ENCODE measurements at regions not wholly inside any gene's neighbourhood (a gene's known extent, or its start where the extent isn't known, plus 50 kb on each side); places are given as distances from the start of the nearest gene placed in this dataset.

- POLR2A ChIA-PET = no interaction called here
- H3K4me1 ChIP-seq (ENCODE audit: insufficient read depth, low read length) = no peaks in the 10 kb centered on the region
- H3K27ac ChIP-seq (ENCODE audit: low read depth in 1 of 2, low read length in 2 of 2) = no peak overlapping the region
- intact Hi-C loops (cut with DNase I, micrococcal nuclease) = no loop called here
- Mint-ChIP-seq H3K27ac (no peak overlapping the region), H3K27me3 (peaks cover 5% of the 10 kb centered on the region), H3K9me3 (no peaks in the 10 kb centered on the region), H3K4me3 (no peak overlapping the region), H3K36me3 (ENCODE audit: low read depth) (no peaks in the 10 kb centered on the region), H3K4me1 (ENCODE audit: low read depth) (no peaks in the 10 kb centered on the region)
- H3K27me3 ChIP-seq (ENCODE audit: control insufficient read depth in 1 of 2, insufficient read depth in 2 of 2, low read length in 2 of 2) = no peaks in the 10 kb centered on the region
- no peaks in the 10 kb centered on the region for H3K36me3 ChIP-seq (ENCODE audit: insufficient read depth, low read length)
- no peaks in the 10 kb centered on the region for H3K9me3 ChIP-seq (ENCODE audit: control insufficient read depth in 1 of 2, insufficient read depth in 1 of 2, low read length in 2 of 2)
- TF ChIP-seq CTCF (IDR thresholded peaks at IDR 0.05) = no peak
- no peak for DNase-seq
- H3K4me3 ChIP-seq (ENCODE audit: low read length) = no peak overlapping the region
- ATAC-seq (ENCODE audit: poor library complexity) = no peak
- CTCF ChIA-PET = no interaction called here
These were observed 569.8 kb downstream of the LMO4 start for GRCh38 chr1:87898431-87898830.

GRCh38 chr1:87899017-87899416, 570.3 kb downstream of the LMO4 start:
- Histone ChIP-seq H3K9me3 (ENCODE audit: control insufficient read depth in 1 of 2, insufficient read depth in 1 of 2, low read length in 2 of 2) (no peaks in the 10 kb centered on the region), H3K27ac (ENCODE audit: low read depth in 1 of 2, low read length in 2 of 2) (no peak overlapping the region), H3K27me3 (ENCODE audit: control insufficient read depth in 1 of 2, insufficient read depth in 2 of 2, low read length in 2 of 2) (no peaks in the 10 kb centered on the region), H3K36me3 (ENCODE audit: insufficient read depth, low read length) (no peaks in the 10 kb centered on the region), H3K4me3 (ENCODE audit: low read length) (no peak overlapping the region), H3K4me1 (ENCODE audit: insufficient read depth, low read length) (no peaks in the 10 kb centered on the region)
- ChIA-PET CTCF (no interaction called here), POLR2A (no interaction called here)
- DNase-seq = no peak
- ATAC-seq (ENCODE audit: poor library complexity) = no peak
- intact Hi-C loops (cut with DNase I, micrococcal nuclease) = no loop called here
- Mint-ChIP-seq H3K4me3 (no peak overlapping the region), H3K9me3 (no peaks in the 10 kb centered on the region), H3K27me3 (peaks cover 5% of the 10 kb centered on the region), H3K27ac (no peak overlapping the region), H3K4me1 (ENCODE audit: low read depth) (no peaks in the 10 kb centered on the region), H3K36me3 (ENCODE audit: low read depth) (no peaks in the 10 kb centered on the region)
- TF ChIP-seq CTCF (IDR thresholded peaks at IDR 0.05) = no peak

GRCh38 chr1:87899746-87900145, 571.1 kb downstream of the LMO4 start:
- Mint-ChIP-seq H3K36me3 (ENCODE audit: low read depth) (no peaks in the 10 kb centered on the region), H3K4me1 (ENCODE audit: low read depth) (no peaks in the 10 kb centered on the region), H3K4me3 (no peak overlapping the region), H3K27ac (no peak overlapping the region), H3K9me3 (no peaks in the 10 kb centered on the region), H3K27me3 (peaks cover 5% of the 10 kb centered on the region)
- ChIA-PET POLR2A (interaction anchor here (0.6 kb wide), 1 partner anchor 669 kb away, joined by 4 read pairs; no protein-coding TSS in a partner anchor), CTCF (no interaction called here)
- no peak for ATAC-seq (ENCODE audit: poor library complexity)
- Histone ChIP-seq H3K27me3 (ENCODE audit: control insufficient read depth in 1 of 2, insufficient read depth in 2 of 2, low read length in 2 of 2) (no peaks in the 10 kb centered on the region), H3K4me3 (ENCODE audit: low read length) (no peak overlapping the region), H3K36me3 (ENCODE audit: insufficient read depth, low read length) (no peaks in the 10 kb centered on the region), H3K9me3 (ENCODE audit: control insufficient read depth in 1 of 2, insufficient read depth in 1 of 2, low read length in 2 of 2) (no peaks in the 10 kb centered on the region), H3K27ac (ENCODE audit: low read depth in 1 of 2, low read length in 2 of 2) (no peak overlapping the region), H3K4me1 (ENCODE audit: insufficient read depth, low read length) (no peaks in the 10 kb centered on the region)
- TF ChIP-seq CTCF (IDR thresholded peaks at IDR 0.05) = no peak
- intact Hi-C loops (cut with DNase I, micrococcal nuclease) = no loop called here
- no peak for DNase-seq

All from CD4-positive, alpha-beta T cell (primary cell).